Muscle of arm (tissue), 1 donor: ENCODE measurements at regions not wholly inside any gene's neighbourhood (a gene's known extent, or its start where the extent isn't known, plus 50 kb on each side); places are given as distances from the start of the nearest gene placed in this dataset.
A peak's percentile ranks its signal among the peaks of the same experiment; 100 is the strongest.
"Not testable (repeated sequence)": the region's sequence is repeated elsewhere in the genome, so short reads cannot be mapped to it uniquely, and the experiment has no call there.

Experiments
- DNase-seq: peaks from one replicate; pipeline ENCODE4 v3.0.0-alpha.2; 2013

GRCh38 chrX:131595120-131595519 is 51.2 kb downstream of the OR13H1 start:
- no peak for DNase-seq

DNA sequence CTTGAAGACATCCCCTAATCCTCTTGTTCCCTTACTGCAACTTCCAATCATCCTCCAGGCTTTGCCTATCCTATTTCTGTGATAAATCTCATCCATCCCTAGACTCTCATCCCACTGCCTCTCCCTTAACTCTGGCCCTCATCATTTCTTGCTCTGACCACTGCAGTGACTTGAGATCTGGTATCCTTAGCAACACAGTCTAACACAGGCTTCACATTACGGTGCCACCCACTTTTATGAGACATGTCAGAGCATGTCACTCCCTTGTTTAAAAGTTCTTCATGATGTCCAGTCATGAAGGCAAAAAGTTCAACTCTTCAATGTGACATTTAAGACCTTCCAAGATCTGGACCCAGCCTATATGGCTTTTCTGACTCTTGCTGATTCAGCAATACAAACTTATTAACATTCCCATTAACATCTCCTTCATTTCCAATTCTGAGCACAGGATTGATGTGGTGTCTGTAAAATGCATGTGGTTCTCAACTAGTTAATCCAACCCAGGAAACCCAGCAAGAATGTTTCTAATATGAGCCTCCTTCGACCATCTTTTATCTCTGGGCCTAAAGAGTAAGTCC is 64.0 kb downstream of the OR13H1 start:
- DNase-seq: no peak

DNA sequence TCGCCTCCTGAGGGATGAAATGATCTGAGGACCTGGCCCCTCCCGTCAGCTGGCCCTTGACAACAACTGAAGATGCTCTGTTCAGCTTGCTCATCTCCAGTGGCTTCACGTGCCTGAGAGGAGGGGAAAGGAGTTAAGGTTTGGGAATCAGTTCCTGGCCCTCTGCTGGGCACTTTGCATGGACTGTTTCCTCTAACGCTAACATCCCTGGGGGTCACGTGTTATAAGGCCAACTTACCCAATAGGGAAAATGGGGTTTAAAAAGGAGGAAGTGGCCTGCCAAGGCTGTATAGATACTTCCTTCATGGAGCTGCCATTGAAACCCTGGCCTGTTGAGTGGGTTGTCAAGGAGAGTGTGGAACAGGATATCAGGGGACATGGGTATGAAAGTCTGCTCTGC is 65.6 kb downstream of the OR13H1 start:
- no peak for DNase-seq

- no peak for DNase-seq
Observed at GRCh38 chrX:131613260-131613659, 69.4 kb downstream of the OR13H1 start.

DNA sequence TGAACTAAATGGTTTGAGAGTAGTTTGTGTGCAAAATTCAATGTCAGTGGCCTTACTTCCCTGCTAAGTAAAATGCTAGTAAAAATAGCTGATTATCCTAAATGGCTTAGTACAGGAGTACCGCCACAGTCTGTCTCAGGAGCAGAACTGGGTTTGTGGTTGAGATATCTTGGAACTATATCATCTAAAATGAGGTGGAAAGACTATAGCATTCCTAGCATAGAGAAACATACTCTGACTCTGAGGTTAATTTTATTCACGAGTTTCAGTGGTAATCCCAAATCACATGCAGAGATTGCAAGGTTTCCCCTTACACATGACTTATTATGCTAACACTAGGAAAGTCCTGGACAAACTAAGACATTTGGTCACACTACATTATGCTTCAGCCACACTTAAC is 70.4 kb downstream of the OR13H1 start:
- DNase-seq: no peak

DNA sequence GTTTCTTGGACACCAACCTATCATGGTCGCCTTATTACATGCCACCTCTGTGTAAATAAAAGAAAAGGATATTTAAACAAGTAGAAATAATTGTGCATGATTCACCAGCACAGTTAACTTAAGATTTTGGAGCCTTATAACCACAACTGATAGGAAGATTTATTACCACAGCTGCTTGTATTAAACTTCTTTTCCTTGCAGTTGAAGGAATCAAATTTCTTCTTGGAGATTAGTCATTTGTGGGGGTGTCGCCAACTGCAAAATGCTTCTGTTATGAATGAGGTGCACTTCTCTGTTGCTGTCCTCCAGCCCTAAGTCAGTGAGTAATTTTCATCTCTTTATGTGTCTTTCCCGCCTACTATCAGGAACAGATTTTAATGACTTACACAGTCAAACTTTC is 73.3 kb downstream of the OR13H1 start:
- peak; percentile 4 for DNase-seq

DNA sequence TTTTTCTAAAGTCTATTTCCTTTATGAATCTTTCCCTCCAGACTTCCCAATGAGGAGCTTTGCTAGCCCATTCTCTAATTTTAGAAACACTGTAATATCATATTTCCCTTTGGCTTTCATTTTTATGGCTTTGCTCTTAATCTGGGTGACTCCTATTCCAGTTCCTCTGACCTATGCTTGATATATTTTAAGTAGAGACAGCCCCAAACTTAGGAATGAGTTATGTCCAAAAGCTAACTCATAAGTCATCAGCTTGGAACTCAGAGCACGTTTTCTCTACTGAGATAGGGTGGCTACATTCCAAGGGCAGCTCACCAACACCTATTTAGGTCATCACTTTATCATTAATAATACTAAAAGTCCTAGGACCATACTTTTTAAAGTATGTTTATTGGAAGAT is 77.8 kb downstream of the OR13H1 start:
- no peak for DNase-seq

GRCh38 chrX:131626681-131627296 is 82.9 kb downstream of the OR13H1 start:
- no peak for DNase-seq

DNA sequence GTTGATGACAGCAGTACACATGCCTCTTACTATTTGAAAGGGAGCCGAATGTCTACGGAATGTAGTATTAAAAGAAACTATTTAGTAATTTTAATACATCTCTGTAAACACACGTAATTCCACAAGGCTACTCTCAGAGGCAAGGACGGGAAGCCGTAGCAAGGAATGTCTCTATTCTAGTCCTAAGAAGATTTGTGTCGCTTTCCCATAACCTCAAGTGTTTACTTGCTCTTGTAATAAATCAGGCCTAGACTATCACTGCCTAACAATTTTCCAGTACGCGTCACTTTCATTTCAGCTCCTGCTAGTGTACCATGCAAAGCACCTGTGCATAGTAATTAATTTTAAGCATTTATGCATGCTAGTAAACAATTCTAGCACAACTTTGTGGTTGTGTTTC is 86.7 kb downstream of the OR13H1 start:
- no peak for DNase-seq

- DNase-seq: peak; percentile 45
Observed at GRCh38 chrX:131633285-131633917, 89.5 kb downstream of the OR13H1 start.

DNA sequence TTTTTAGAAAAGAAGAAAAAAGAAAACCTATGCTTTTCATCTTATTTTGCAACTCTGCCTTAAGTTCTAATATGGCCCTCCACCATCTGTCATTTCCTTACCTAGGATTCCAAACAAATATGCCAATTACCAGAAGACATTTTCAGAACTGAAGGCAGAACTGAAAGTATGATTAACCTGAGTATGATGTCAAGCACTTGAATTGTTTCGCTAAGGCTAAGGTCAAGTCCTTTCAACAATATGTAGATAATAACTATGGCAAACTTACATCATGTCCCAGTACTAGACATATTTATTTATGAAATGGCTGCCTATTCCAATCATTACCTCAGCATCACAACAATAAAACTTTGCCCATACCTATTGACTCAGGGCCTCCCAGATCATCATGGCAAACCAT is 91.0 kb downstream of the OR13H1 start:
- no peak for DNase-seq

DNA sequence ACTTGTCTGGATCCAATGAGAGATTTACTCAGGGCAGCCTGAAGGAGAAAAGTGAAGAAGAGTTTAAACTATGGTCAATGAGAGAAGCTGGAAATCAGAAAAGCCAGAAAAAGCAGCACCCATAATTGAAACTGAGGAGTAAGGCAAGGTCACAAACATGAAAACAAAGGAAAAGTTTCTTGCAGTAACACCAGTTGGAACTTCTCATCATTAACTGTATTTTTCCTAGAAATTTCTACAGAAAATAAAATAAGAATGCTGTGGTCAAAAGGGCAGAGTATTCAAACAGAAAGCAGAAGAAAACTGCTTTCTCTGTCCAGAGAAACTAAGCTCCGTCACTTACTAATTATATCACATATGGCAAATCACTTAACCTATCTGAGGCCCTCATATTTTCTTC is 102.2 kb downstream of the OR13H1 start:
- DNase-seq: no peak

DNA sequence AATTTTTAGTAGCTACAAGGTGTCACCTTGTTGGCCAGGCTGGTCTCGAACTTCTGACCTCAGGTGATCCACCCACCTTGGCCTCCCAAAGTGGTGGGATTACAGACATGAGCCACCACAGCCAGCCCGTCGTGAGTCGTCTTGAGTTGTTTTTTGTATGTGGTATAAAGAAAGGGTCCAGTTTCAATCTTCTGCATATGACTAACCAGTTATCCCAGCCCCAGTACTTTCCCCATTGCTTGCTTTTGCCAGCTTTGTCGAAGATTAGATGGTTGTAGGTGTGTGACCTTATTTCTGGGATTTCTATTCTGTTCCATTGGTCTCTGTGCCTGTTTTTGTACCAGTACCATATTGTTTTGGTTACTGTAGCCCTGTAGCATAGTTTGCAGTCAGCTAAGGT is 105.9 kb downstream of the OR13H1 start:
- no peak for DNase-seq

GRCh38 chrX:131650637-131651410 is 107.0 kb downstream of the OR13H1 start:
- no peak for DNase-seq

GRCh38 chrX:131663726-131664125 is 119.9 kb downstream of the OR13H1 start:
- not testable (repeated sequence) for DNase-seq

GRCh38 chrX:131671735-131672134 is 127.9 kb downstream of the OR13H1 start:
- DNase-seq: no peak

GRCh38 chrX:131675596-131676194 is 131.8 kb downstream of the OR13H1 start:
- no peak for DNase-seq

GRCh38 chrX:131677655-131678628 is 134.1 kb downstream of the OR13H1 start:
- DNase-seq: peak; percentile 4

DNA sequence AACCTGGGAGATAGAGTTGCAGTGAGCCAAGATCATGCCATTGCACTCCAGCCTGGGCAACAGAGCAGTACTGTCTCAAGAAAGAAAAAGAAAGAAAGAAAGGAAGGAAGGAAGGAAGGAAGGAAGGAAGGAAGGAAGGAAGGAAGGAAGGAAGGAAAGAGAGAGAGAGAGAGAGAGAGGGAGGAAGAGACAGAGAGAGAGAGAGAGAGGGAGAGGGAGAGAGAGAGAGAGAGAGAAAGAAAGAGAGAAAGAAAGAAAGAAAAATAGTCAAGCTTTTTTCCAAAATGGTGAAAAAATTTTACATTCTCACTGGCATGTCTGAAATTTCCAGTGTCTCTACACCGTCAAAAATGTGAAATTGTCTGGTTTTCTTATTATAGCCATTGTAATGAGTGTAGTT is 138.9 kb downstream of the OR13H1 start:
- DNase-seq: not testable (repeated sequence)

- no peak for DNase-seq
Observed at GRCh38 chrX:131693359-131693758, 149.5 kb downstream of the OR13H1 start.

DNA sequence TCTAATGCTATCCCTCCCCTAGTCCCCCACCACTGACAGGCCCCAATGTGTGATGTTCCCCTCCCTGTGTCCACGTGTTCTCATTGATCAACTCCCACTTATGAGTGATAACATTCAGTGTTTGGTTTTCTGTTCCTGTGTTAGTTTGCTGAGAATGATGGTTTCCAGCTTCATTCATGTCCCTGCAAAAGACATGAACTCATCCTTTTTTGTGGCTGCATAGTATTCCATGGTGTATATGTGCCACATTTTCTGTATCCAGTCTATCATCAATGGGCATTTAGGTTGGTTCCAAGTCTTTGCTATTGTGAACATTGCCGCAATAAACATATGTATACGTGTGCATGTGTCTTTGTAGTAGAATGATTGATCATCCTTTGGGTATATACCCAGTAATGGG is 153.1 kb downstream of the OR13H1 start:
- DNase-seq: not testable (repeated sequence)
